Sigmoid colon (tissue), 4 donors: ENCODE measurements at regions not wholly inside any gene's neighbourhood (a gene's known extent, or its start where the extent isn't known, plus 50 kb on each side); places are given as distances from the start of the nearest gene placed in this dataset.
"Not testable (repeated sequence)": the region's sequence is repeated elsewhere in the genome, so short reads cannot be mapped to it uniquely, and the experiment has no call there.

ENCODE experiments used
- CTCF ChIP-seq, 4 experiments: fragments of 450-650 bp in 3 of 4; fragments of 200-600 bp in 1 of 4; IDR thresholded peaks; one replicate each; pipeline ENCODE4 v1.5.1; 2016 to 2019; ENCODE audit warnings: antibody characterized with exemption in 4 of 4, mild to moderate bottlenecking in 3 of 4, moderate library complexity in 2 of 4
- EP300 ChIP-seq, 4 donors: sonication (generic); formaldehyde crosslinking; IDR thresholded peaks; one replicate each; pipeline ENCODE4 v1.6.1; 2017; ENCODE audit warnings: antibody characterized with exemption in 4 of 4
- POLR2A ChIP-seq, 2 donors: fragments of 450-650 bp; IDR thresholded peaks; one replicate each; pipeline ENCODE4 v1.6.1; 2016; ENCODE audit warnings: antibody characterized with exemption in 2 of 2, mild to moderate bottlenecking in 2 of 2, moderate library complexity in 2 of 2

GRCh38 chr7:56367914-56368313 lies 251.7 kb upstream of the NUPR2 start:
- not testable (repeated sequence) for TF ChIP-seq POLR2A, EP300, CTCF (IDR thresholded peaks at IDR 0.05)
